ENCODE measurements at regions not wholly inside any gene's neighbourhood (a gene's known extent, or its start where the extent isn't known, plus 50 kb on each side); places are given as distances from the start of the nearest gene placed in this dataset.

DNA sequence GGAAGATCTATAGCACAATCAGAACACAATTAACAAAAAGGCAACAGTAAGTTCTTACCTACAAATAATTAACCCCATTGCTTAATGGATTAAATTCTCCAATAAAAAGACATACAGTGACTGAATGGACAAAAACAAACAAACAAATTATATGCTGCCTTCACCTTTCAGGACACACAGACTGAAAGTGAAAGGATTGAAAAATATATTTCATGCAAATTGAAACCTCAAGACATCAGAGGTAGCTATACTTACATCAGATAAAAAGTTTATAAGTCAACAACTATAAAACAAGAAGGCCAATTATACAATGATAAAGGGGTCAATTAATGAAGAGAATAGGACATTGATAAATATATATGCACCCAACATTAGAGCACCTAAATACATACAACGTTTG lies 741.2 kb upstream of the FAM98A start:
- TF ChIP-seq, protein P1, sequence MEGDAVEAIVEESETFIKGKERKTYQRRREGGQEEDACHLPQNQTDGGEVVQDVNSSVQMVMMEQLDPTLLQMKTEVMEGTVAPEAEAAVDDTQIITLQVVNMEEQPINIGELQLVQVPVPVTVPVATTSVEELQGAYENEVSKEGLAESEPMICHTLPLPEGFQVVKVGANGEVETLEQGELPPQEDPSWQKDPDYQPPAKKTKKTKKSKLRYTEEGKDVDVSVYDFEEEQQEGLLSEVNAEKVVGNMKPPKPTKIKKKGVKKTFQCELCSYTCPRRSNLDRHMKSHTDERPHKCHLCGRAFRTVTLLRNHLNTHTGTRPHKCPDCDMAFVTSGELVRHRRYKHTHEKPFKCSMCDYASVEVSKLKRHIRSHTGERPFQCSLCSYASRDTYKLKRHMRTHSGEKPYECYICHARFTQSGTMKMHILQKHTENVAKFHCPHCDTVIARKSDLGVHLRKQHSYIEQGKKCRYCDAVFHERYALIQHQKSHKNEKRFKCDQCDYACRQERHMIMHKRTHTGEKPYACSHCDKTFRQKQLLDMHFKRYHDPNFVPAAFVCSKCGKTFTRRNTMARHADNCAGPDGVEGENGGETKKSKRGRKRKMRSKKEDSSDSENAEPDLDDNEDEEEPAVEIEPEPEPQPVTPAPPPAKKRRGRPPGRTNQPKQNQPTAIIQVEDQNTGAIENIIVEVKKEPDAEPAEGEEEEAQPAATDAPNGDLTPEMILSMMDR (IDR thresholded peaks at IDR 0.05), result no peak
- no peak for TF ChIP-seq POLR2A (IDR thresholded peaks at IDR 0.05)
